ENCODE measurements at regions not wholly inside any gene's neighbourhood (a gene's known extent, or its start where the extent isn't known, plus 50 kb on each side); places are given as distances from the start of the nearest gene placed in this dataset.

DNA sequence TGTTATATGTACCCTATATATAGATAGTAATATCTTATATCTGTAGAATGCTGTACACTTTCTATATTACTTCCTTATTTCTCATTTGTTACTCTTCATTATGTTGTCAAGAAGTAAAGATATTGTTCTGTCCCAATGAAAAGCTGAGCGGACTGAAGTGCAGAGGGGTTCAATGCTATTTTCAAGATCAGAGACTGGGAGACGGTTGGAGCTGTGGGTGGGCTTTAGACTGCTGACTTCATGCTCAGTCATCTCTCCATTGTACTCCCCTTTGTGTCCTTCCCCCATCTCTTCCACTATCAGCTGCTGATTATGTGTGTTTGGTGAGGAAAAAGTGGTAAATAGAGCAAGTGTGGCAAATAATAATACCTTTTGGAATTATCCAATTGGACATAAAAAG, 532.3 kb upstream of the ZNF608 start:
- no peak for DNase-seq
- intact Hi-C loops (cut with DNase I, micrococcal nuclease): no loop called here
- no peaks in the 10 kb centered on the region for H3K4me1 ChIP-seq (ENCODE audit: insufficient read depth, low read length)
- no peaks in the 10 kb centered on the region for H3K36me3 ChIP-seq (ENCODE audit: insufficient read depth, low read length)
- Mint-ChIP-seq H3K4me3 (no peak overlapping the region), H3K36me3 (ENCODE audit: low read depth) (no peaks in the 10 kb centered on the region), H3K27ac (no peak overlapping the region), H3K4me1 (ENCODE audit: low read depth) (no peaks in the 10 kb centered on the region), H3K27me3 (no peaks in the 10 kb centered on the region), H3K9me3 (peaks cover 2% of the 10 kb centered on the region)
- no peak overlapping the region for H3K4me3 ChIP-seq (ENCODE audit: low read length)
- ChIA-PET POLR2A (no interaction called here), CTCF (no interaction called here)
- H3K9me3 ChIP-seq (ENCODE audit: control insufficient read depth in 1 of 2, insufficient read depth in 1 of 2, low read length in 2 of 2): no peaks in the 10 kb centered on the region
- no peak overlapping the region for H3K27ac ChIP-seq (ENCODE audit: low read depth in 1 of 2, low read length in 2 of 2)
- no peaks in the 10 kb centered on the region for H3K27me3 ChIP-seq (ENCODE audit: control insufficient read depth in 1 of 2, insufficient read depth in 2 of 2, low read length in 2 of 2)
- TF ChIP-seq, protein P1, sequence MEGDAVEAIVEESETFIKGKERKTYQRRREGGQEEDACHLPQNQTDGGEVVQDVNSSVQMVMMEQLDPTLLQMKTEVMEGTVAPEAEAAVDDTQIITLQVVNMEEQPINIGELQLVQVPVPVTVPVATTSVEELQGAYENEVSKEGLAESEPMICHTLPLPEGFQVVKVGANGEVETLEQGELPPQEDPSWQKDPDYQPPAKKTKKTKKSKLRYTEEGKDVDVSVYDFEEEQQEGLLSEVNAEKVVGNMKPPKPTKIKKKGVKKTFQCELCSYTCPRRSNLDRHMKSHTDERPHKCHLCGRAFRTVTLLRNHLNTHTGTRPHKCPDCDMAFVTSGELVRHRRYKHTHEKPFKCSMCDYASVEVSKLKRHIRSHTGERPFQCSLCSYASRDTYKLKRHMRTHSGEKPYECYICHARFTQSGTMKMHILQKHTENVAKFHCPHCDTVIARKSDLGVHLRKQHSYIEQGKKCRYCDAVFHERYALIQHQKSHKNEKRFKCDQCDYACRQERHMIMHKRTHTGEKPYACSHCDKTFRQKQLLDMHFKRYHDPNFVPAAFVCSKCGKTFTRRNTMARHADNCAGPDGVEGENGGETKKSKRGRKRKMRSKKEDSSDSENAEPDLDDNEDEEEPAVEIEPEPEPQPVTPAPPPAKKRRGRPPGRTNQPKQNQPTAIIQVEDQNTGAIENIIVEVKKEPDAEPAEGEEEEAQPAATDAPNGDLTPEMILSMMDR (IDR thresholded peaks at IDR 0.05): no peak
- no peak for ATAC-seq (ENCODE audit: poor library complexity)

DNA sequence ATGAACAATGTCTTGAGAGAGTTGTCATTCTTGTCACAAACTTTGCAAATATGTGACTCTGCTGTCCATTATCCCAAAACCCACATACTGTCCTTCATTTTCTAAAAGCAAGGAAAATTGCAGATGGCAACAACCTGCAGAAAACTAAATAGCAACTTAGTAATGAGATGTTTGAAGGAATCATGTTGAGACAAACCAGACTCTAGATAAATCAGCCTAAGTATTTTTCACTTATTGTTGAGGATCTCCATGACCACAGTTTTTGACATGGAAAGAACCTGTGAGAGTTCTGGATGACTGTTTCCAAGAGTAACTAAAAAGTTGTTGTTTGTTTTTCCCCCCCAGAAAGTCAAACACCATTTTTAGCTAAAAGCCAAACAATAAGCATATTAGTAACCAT, 535.2 kb upstream of the ZNF608 start:
- no peak for DNase-seq
- no peaks in the 10 kb centered on the region for H3K4me1 Mint-ChIP-seq (ENCODE audit: low read depth)
- Histone ChIP-seq H3K4me1 (ENCODE audit: insufficient read depth, low read length) (no peaks in the 10 kb centered on the region), H3K27me3 (ENCODE audit: control insufficient read depth in 1 of 2, insufficient read depth in 2 of 2, low read length in 2 of 2) (no peaks in the 10 kb centered on the region), H3K27ac (ENCODE audit: low read depth in 1 of 2, low read length in 2 of 2) (no peak overlapping the region), H3K9me3 (ENCODE audit: control insufficient read depth in 1 of 2, insufficient read depth in 1 of 2, low read length in 2 of 2) (no peaks in the 10 kb centered on the region), H3K36me3 (ENCODE audit: insufficient read depth, low read length) (no peaks in the 10 kb centered on the region), H3K4me3 (ENCODE audit: low read length) (no peak overlapping the region)
- ATAC-seq (ENCODE audit: poor library complexity): no peak
- ChIA-PET CTCF (no interaction called here), POLR2A (no interaction called here)
- TF ChIP-seq, protein P1 (IDR thresholded peaks at IDR 0.05): no peak
- H3K9me3 Mint-ChIP-seq: peaks cover 2% of the 10 kb centered on the region
- H3K4me3 Mint-ChIP-seq: no peak overlapping the region
- intact Hi-C loops (cut with DNase I, micrococcal nuclease): no loop called here
- H3K36me3 Mint-ChIP-seq (ENCODE audit: low read depth): no peaks in the 10 kb centered on the region
- H3K27ac Mint-ChIP-seq: no peak overlapping the region
- no peaks in the 10 kb centered on the region for H3K27me3 Mint-ChIP-seq

DNA sequence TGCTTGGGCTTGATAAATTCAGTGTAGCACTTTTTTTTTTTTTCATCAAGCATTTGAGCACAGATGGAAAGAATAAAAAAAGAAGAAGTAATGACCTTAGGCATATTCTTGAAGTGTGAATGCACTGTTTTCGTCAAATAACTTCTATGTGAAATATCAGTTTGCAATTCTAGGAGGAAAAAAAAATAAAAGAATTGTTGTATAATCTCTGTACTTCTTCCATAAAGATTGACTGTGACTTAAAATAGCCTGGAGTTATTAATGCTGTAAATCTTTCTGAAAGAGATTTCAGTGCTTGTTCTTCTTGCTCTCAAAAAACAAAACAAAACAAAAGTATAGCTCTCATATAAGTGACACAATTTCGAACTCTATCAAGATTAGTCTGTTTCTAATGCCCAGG, 536.9 kb upstream of the ZNF608 start:
- no peak for ATAC-seq (ENCODE audit: poor library complexity)
- H3K4me3 ChIP-seq (ENCODE audit: low read length): no peak overlapping the region

More for the DNA sequence above, 536.9 kb upstream of the ZNF608 start:
- intact Hi-C loops (cut with DNase I, micrococcal nuclease): no loop called here
- ChIA-PET POLR2A (no interaction called here), CTCF (no interaction called here)
- Histone ChIP-seq H3K27me3 (ENCODE audit: control insufficient read depth in 1 of 2, insufficient read depth in 2 of 2, low read length in 2 of 2) (no peaks in the 10 kb centered on the region), H3K36me3 (ENCODE audit: insufficient read depth, low read length) (no peaks in the 10 kb centered on the region), H3K27ac (ENCODE audit: low read depth in 1 of 2, low read length in 2 of 2) (no peak overlapping the region), H3K4me1 (ENCODE audit: insufficient read depth, low read length) (no peaks in the 10 kb centered on the region), H3K9me3 (ENCODE audit: control insufficient read depth in 1 of 2, insufficient read depth in 1 of 2, low read length in 2 of 2) (no peaks in the 10 kb centered on the region)
- TF ChIP-seq, protein P1 (IDR thresholded peaks at IDR 0.05): no peak
- DNase-seq: no peak
- Mint-ChIP-seq H3K4me3 (no peak overlapping the region), H3K36me3 (ENCODE audit: low read depth) (no peaks in the 10 kb centered on the region), H3K27ac (no peak overlapping the region), H3K4me1 (ENCODE audit: low read depth) (no peaks in the 10 kb centered on the region), H3K9me3 (peaks cover 2% of the 10 kb centered on the region), H3K27me3 (no peaks in the 10 kb centered on the region)

All from CD4-positive, alpha-beta T cell (primary cell).